SKM-1 (cell line): ENCODE measurements at regions not wholly inside any gene's neighbourhood (a gene's known extent, or its start where the extent isn't known, plus 50 kb on each side); places are given as distances from the start of the nearest gene placed in this dataset.
"Not testable (repeated sequence)": the region's sequence is repeated elsewhere in the genome, so short reads cannot be mapped to it uniquely, and the experiment has no call there.

Experiments
- DNase-seq: peaks from one replicate; lab custom pipeline; 2025; ENCODE audit not compliant: unreplicated experiment; lab: John Stamatoyannopoulos, UW

DNA sequence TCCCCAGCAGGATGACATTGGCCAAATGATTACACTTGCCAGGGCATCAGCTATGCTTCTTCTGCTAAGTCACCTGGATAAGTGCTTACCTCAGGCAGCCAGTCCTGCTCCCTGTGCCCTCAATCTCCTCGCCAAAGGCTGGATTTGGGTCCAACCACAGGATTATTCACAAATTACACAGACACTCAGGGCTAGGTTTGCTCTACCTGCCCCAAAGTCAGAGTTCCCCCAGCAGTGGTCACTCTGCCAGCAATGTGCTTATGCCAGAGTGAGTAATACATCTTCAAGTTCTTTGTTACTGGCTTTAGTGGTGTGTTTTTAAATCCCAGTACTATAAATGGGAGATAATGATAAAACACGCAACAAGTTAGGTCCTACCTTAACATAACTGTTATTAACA, 189.7 kb upstream of the SEMA3D start:
- no peak for DNase-seq

- DNase-seq, result no peak
Measured at GRCh38 chr7:85356916-85357315, 170.1 kb upstream of the SEMA3D start.

DNA sequence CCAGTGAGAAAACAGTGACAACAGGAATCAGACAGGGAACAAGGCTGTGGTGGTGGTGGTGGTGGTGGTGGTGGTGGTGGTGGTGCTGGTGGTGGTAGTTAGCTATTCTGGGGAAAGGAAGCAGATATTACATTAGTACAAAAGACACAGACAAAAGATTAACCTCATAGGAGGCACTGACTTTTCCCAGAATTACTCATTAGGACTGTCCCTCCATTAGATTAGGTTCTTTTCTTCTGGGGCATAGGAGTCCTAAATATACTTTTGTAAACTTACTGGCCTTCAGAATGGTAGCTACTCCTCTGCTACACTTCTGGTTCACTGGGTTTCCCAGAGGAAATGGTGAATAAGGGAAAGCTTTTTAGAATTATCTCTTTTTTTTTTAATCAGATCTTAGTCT, 156.6 kb upstream of the SEMA3D start:
- no peak for DNase-seq

- DNase-seq, result no peak
Measured at GRCh38 chr7:85342781-85343180, 155.9 kb upstream of the SEMA3D start.

GRCh38 chr7:85341973-85342372, 155.1 kb upstream of the SEMA3D start:
- no peak for DNase-seq

- DNase-seq, result no peak
Measured at GRCh38 chr7:85341121-85341520, 154.3 kb upstream of the SEMA3D start.

GRCh38 chr7:85336086-85336485, 149.2 kb upstream of the SEMA3D start:
- DNase-seq, result no peak

- not testable (repeated sequence) for DNase-seq
Measured at GRCh38 chr7:85335113-85335512, 148.3 kb upstream of the SEMA3D start.

- DNase-seq, result no peak
Measured at GRCh38 chr7:85328456-85328998, 141.7 kb upstream of the SEMA3D start.

- DNase-seq, result no peak
Measured at GRCh38 chr7:85324145-85324799, 137.4 kb upstream of the SEMA3D start.

- DNase-seq, result no peak
Measured at GRCh38 chr7:85322252-85322651, 135.4 kb upstream of the SEMA3D start.

GRCh38 chr7:85320699-85321476, 134.0 kb upstream of the SEMA3D start:
- DNase-seq, result no peak

- DNase-seq, result no peak
Measured at GRCh38 chr7:85316489-85316888, 129.6 kb upstream of the SEMA3D start.

DNA sequence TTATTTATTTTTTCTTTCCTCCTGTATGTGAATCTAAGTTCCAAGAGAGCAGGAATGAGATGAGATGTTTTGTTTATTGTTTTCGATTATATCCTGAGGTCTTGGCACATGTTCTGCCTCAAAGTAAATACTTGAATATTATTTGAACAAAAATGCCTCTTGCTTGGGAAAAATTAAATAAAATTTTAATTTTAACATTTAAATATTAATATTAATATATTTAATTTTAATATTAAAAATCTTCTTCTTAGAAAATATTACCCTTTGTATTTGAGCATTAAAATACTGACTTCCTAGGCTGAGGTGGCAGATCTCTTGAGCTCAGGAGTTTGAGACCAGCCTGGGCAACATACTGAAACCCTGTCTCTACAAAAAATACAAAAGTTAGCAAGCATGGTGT, 123.4 kb upstream of the SEMA3D start:
- no peak for DNase-seq

GRCh38 chr7:85306115-85306514, 119.3 kb upstream of the SEMA3D start:
- DNase-seq, result no peak

GRCh38 chr7:85294176-85294575, 107.3 kb upstream of the SEMA3D start:
- no peak for DNase-seq

- no peak for DNase-seq
Measured at GRCh38 chr7:85292908-85293576, 106.2 kb upstream of the SEMA3D start.

GRCh38 chr7:85290269-85290668, 103.4 kb upstream of the SEMA3D start:
- DNase-seq, result peak; percentile 20

- DNase-seq, result no peak
Measured at GRCh38 chr7:85289279-85289678, 102.4 kb upstream of the SEMA3D start.

DNA sequence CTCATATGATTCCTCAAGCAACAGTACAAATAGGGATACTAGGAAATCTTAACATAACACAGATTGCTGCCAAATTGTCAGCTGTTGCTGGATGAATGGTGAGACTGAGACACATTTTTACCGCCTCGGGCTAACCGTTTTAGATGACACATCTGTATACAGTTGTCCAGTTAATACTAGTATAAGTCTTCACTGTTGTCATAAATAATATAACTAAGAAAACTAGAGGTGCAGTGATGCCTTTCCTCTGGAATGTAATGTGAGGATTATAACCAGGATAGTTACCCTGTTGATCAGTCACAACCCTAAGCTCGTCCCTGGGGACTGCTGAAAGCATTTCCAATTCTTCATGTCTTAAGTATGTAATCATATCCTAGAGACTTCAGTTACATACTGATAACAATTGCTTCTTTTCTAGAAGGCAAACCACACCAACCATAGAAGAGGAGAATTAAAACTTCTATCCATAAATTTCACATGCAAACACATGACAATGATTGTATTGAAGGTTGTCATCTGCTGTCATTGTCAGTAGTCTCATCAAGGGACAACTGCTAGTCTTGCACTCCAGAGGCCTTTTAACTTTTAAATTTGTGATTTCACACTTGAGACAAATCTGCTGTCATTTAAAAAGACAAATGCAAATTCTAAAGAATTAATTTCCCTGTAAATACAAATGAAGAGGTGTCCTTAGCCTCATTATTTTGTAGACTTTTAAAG, 100.4 kb upstream of the SEMA3D start:
- no peak for DNase-seq

DNA sequence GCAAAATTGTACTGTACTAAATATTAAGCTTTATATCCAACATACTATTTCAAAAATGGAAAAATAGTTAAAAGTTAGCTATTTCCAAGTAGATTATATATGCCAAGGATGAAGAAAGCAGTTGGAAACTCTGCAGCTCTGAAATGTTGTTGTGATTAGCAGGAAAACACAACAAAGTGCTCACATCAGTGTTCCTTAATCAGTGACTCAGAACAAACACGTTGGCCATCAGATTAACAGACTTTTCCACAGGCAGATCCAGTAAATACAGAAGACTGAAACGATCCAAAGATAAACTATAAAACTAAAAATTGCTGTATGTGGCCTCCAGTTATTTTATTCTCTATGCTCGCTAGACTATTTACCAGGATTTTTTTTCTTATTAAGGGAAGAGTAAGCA, 99.6 kb upstream of the SEMA3D start:
- DNase-seq, result no peak
